ENCODE measurements at regions not wholly inside any gene's neighbourhood (a gene's known extent, or its start where the extent isn't known, plus 50 kb on each side); places are given as distances from the start of the nearest gene placed in this dataset.

GRCh38 chr9:81832571-81833285 lies 95.5 kb upstream of the SPATA31D4 start:
- TF ChIP-seq POLR2AphosphoS5 (IDR thresholded peaks at IDR 0.05; ENCODE audit: low read depth, low read length) = no peak
- TF ChIP-seq FOXP2 (optimal IDR thresholded peaks at IDR 0.05; ENCODE audit: borderline replicate concordance, extremely low read depth, extremely low read length, insufficient read depth) = no peak
- TF ChIP-seq TAF1 (IDR thresholded peaks at IDR 0.05; ENCODE audit: borderline replicate concordance, insufficient read depth, low read length) = no peak
- TF ChIP-seq REST (IDR thresholded peaks at IDR 0.05; ENCODE audit: insufficient read depth in 1 of 2, low read depth in 2 of 2, low read length in 2 of 2) = no peak
- TF ChIP-seq SIN3A (IDR thresholded peaks at IDR 0.05; ENCODE audit: borderline replicate concordance, insufficient read depth, low read length) = no peak

GRCh38 chr9:81833563-81834345 lies 94.5 kb upstream of the SPATA31D4 start:
- TF ChIP-seq FOXP2 (optimal IDR thresholded peaks at IDR 0.05; ENCODE audit: borderline replicate concordance, extremely low read depth, extremely low read length, insufficient read depth) = no peak
- no peak for TF ChIP-seq SIN3A (IDR thresholded peaks at IDR 0.05; ENCODE audit: borderline replicate concordance, insufficient read depth, low read length)
- TF ChIP-seq POLR2AphosphoS5 (IDR thresholded peaks at IDR 0.05; ENCODE audit: low read depth, low read length) = no peak
- no peak for TF ChIP-seq TAF1 (IDR thresholded peaks at IDR 0.05; ENCODE audit: borderline replicate concordance, insufficient read depth, low read length)
- TF ChIP-seq REST (IDR thresholded peaks at IDR 0.05; ENCODE audit: insufficient read depth in 1 of 2, low read depth in 2 of 2, low read length in 2 of 2) = no peak

- TF ChIP-seq FOXP2 (optimal IDR thresholded peaks at IDR 0.05; ENCODE audit: borderline replicate concordance, extremely low read depth, extremely low read length, insufficient read depth) (no peak), REST (IDR thresholded peaks at IDR 0.05; ENCODE audit: insufficient read depth in 1 of 2, low read depth in 2 of 2, low read length in 2 of 2) (no peak), POLR2AphosphoS5 (IDR thresholded peaks at IDR 0.05; ENCODE audit: low read depth, low read length) (no peak), SIN3A (IDR thresholded peaks at IDR 0.05; ENCODE audit: borderline replicate concordance, insufficient read depth, low read length) (no peak), TAF1 (IDR thresholded peaks at IDR 0.05; ENCODE audit: borderline replicate concordance, insufficient read depth, low read length) (no peak)
Measured at GRCh38 chr9:81841333-81841732, 86.9 kb upstream of the SPATA31D4 start.

GRCh38 chr9:81844131-81844567 lies 84.1 kb upstream of the SPATA31D4 start:
- TF ChIP-seq POLR2AphosphoS5 (IDR thresholded peaks at IDR 0.05; ENCODE audit: low read depth, low read length) = no peak
- no peak for TF ChIP-seq REST (IDR thresholded peaks at IDR 0.05; ENCODE audit: insufficient read depth in 1 of 2, low read depth in 2 of 2, low read length in 2 of 2)
- TF ChIP-seq TAF1 (IDR thresholded peaks at IDR 0.05; ENCODE audit: borderline replicate concordance, insufficient read depth, low read length) = no peak
- TF ChIP-seq FOXP2 (optimal IDR thresholded peaks at IDR 0.05; ENCODE audit: borderline replicate concordance, extremely low read depth, extremely low read length, insufficient read depth) = no peak
- no peak for TF ChIP-seq SIN3A (IDR thresholded peaks at IDR 0.05; ENCODE audit: borderline replicate concordance, insufficient read depth, low read length)
